Neural cell (in vitro differentiated cells): ENCODE measurements at regions not wholly inside any gene's neighbourhood (a gene's known extent, or its start where the extent isn't known, plus 50 kb on each side); places are given as distances from the start of the nearest gene placed in this dataset.

Experiments
- H2AFZ ChIP-seq: fragments of 200-600, 300-800 bp; sonication (generic), shearing (Covaris generic); 2 replicates; pipeline ENCODE4 v1.6.0; 2014; ENCODE audit warnings: low read depth, mild to moderate bottlenecking, antibody characterized with exemption, low read length, moderate library complexity
- H3F3A ChIP-seq: fragments of 200-600 bp; shearing (Covaris generic); 2 replicates; pipeline ENCODE4 v1.6.1; 2016; ENCODE audit warnings: mild to moderate bottlenecking, moderate library complexity, mixed read lengths, antibody characterized with exemption, low read length; ENCODE audit not compliant: insufficient read depth, poor library complexity, severe bottlenecking
- H3K27ac ChIP-seq: fragments of 200-600, 300-800 bp; sonication (generic), shearing (Covaris generic); 2 replicates; pipeline ENCODE4 v1.5.1; 2014; ENCODE audit warnings: mild to moderate bottlenecking, low read length, moderate library complexity
- H3K27me3 ChIP-seq: fragments of 300-800, 200-600 bp; sonication (generic), shearing (Covaris generic); 2 replicates; pipeline ENCODE4 v1.6.0; 2014; ENCODE audit warnings: mild to moderate bottlenecking, low read depth, low read length, moderate library complexity; ENCODE audit not compliant: insufficient read depth
- H3K36me3 ChIP-seq: fragments of 300-800, 200-600 bp; sonication (generic), shearing (Covaris generic); 2 replicates; pipeline ENCODE4 v1.5.1; 2014; ENCODE audit warnings: mild to moderate bottlenecking, antibody characterized with exemption, low read length, moderate library complexity; ENCODE audit not compliant: insufficient read depth
- H3K4me2 ChIP-seq: fragments of 300-800, 200-600 bp; sonication (generic), shearing (Covaris generic); 2 replicates; pipeline ENCODE4 v1.6.0; 2014; ENCODE audit warnings: mild to moderate bottlenecking, low read length
- H3K4me3 ChIP-seq: fragments of 300-800, 200-600 bp; sonication (generic), shearing (Covaris generic); 2 replicates; pipeline ENCODE4 v1.5.1; 2014; ENCODE audit warnings: mild to moderate bottlenecking, low read length, moderate library complexity
- H3K79me2 ChIP-seq: fragments of 200-600 bp; shearing (Covaris generic); replicated peaks from 2 replicates; pipeline ENCODE4 v1.6.0; 2014; ENCODE audit warnings: mild to moderate bottlenecking, low read length, moderate library complexity; ENCODE audit not compliant: insufficient read depth
- H3K9ac ChIP-seq: fragments of 300-800, 200-600 bp; sonication (generic), shearing (Covaris generic); 2 replicates; pipeline ENCODE4 v1.6.1; 2016; ENCODE audit warnings: mild to moderate bottlenecking, low read length, mixed read lengths
- H3K9me2 ChIP-seq: fragments of 200-600 bp; shearing (Covaris generic); 2 replicates; pipeline ENCODE4 v1.6.1; 2016; ENCODE audit warnings: mild to moderate bottlenecking, low read length, mixed read lengths; ENCODE audit not compliant: insufficient read depth
- H3K9me3 ChIP-seq: fragments of 200-600, 300-800 bp; sonication (generic), shearing (Covaris generic); 2 replicates; pipeline ENCODE4 v1.6.1; 2016; ENCODE audit warnings: mild to moderate bottlenecking, mixed run types, low read length, moderate library complexity, mixed read lengths
- H4K20me1 ChIP-seq: fragments of 200-600 bp; shearing (Covaris generic); 2 replicates; pipeline ENCODE4 v1.6.1; 2016; ENCODE audit warnings: mild to moderate bottlenecking, mixed run types; ENCODE audit not compliant: insufficient read depth
- EP300 ChIP-seq: fragments of 450-650 bp; conservative IDR thresholded peaks from 2 replicates; pipeline ENCODE4 v1.6.1; 2014; ENCODE audit warnings: antibody characterized with exemption, mild to moderate bottlenecking, moderate library complexity; ENCODE audit not compliant: poor library complexity, severe bottlenecking
- EZH2 ChIP-seq: fragments of 200-600, 300-800 bp; shearing (Covaris generic), sonication (generic); IDR thresholded peaks from 2 replicates; pipeline ENCODE4 v1.6.1; 2014; ENCODE audit warnings: antibody characterized with exemption, low read length, borderline replicate concordance, mild to moderate bottlenecking; ENCODE audit not compliant: insufficient read depth, poor library complexity, severe bottlenecking
- MXI1 ChIP-seq: fragments of 450-650 bp; conservative IDR thresholded peaks from 2 replicates; pipeline ENCODE4 v1.6.1; 2014; ENCODE audit warnings: antibody characterized with exemption, mild to moderate bottlenecking; ENCODE audit not compliant: poor library complexity, severe bottlenecking
- POLR2AphosphoS5 ChIP-seq: IDR thresholded peaks from 2 replicates; pipeline ENCODE4 v1.6.1; 2012
- RAD21 ChIP-seq: fragments of 450-650 bp; conservative IDR thresholded peaks from 2 replicates; pipeline ENCODE4 v1.6.1; 2014; ENCODE audit warnings: antibody characterized with exemption, mild to moderate bottlenecking, moderate library complexity
- SMC3 ChIP-seq: fragments of 450-650 bp; conservative IDR thresholded peaks from 2 replicates; pipeline ENCODE4 v1.6.1; 2014; ENCODE audit warnings: antibody characterized with exemption, mild to moderate bottlenecking, moderate library complexity; ENCODE audit not compliant: poor library complexity
- TAF1 ChIP-seq: IDR thresholded peaks from 2 replicates; pipeline ENCODE4 v1.6.1; 2012; ENCODE audit warnings: low read depth
- TF ChIP-seq, protein P1 (sequence below): fragments of 450-650 bp; IDR thresholded peaks from 2 replicates; pipeline ENCODE4 v1.5.1; 2014; ENCODE audit warnings: antibody characterized with exemption, mild to moderate bottlenecking, moderate library complexity; ENCODE audit not compliant: poor library complexity, severe bottlenecking
- TF ChIP-seq, protein P2 (sequence below): IDR thresholded peaks from 2 replicates; pipeline ENCODE4 v1.6.1; 2012; ENCODE audit warnings: borderline replicate concordance

DNA sequence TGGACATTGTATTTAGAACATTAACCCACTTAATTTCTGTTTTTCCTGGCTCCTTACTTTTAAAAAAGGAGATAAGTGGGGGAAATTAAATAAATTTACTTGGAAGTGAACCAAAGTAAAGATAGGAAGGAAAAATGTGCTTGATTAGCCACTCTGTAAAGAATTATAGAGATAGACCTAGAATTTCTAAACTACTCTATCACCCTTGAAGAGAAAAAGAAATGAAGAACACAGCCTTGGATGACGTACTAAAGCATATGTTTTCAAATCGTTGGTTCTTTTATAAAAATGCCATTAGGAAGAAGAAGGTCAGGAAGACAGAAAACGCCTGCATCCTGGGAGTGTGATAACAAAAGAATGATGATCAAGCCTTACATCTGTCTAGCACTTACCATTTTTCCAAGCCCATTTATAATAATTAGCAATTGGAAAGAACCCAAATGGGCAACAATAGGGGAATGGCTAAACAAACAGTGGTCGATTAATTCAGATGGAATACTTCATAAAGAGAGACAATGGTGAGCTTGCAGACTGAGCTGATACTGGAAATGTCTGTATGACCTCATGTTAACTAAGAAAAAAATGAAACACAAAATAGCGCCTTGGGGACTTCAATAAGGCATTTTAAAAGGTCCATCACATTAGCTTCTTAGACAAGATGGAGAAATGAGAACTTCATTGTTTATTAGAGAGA is 81.0 kb upstream of the LRRC55 start:
- no peaks in the 10 kb centered on the region for H3K36me3 ChIP-seq
- H3K9me2 ChIP-seq = no peaks in the 10 kb centered on the region
- TF ChIP-seq EZH2 (no peak), MXI1 (no peak), POLR2AphosphoS5 (no peak), EP300 (no peak), RAD21 (no peak), TAF1 (no peak), SMC3 (no peak)
- TF ChIP-seq, protein P1, sequence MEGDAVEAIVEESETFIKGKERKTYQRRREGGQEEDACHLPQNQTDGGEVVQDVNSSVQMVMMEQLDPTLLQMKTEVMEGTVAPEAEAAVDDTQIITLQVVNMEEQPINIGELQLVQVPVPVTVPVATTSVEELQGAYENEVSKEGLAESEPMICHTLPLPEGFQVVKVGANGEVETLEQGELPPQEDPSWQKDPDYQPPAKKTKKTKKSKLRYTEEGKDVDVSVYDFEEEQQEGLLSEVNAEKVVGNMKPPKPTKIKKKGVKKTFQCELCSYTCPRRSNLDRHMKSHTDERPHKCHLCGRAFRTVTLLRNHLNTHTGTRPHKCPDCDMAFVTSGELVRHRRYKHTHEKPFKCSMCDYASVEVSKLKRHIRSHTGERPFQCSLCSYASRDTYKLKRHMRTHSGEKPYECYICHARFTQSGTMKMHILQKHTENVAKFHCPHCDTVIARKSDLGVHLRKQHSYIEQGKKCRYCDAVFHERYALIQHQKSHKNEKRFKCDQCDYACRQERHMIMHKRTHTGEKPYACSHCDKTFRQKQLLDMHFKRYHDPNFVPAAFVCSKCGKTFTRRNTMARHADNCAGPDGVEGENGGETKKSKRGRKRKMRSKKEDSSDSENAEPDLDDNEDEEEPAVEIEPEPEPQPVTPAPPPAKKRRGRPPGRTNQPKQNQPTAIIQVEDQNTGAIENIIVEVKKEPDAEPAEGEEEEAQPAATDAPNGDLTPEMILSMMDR = no peak
- TF ChIP-seq, protein P2, sequence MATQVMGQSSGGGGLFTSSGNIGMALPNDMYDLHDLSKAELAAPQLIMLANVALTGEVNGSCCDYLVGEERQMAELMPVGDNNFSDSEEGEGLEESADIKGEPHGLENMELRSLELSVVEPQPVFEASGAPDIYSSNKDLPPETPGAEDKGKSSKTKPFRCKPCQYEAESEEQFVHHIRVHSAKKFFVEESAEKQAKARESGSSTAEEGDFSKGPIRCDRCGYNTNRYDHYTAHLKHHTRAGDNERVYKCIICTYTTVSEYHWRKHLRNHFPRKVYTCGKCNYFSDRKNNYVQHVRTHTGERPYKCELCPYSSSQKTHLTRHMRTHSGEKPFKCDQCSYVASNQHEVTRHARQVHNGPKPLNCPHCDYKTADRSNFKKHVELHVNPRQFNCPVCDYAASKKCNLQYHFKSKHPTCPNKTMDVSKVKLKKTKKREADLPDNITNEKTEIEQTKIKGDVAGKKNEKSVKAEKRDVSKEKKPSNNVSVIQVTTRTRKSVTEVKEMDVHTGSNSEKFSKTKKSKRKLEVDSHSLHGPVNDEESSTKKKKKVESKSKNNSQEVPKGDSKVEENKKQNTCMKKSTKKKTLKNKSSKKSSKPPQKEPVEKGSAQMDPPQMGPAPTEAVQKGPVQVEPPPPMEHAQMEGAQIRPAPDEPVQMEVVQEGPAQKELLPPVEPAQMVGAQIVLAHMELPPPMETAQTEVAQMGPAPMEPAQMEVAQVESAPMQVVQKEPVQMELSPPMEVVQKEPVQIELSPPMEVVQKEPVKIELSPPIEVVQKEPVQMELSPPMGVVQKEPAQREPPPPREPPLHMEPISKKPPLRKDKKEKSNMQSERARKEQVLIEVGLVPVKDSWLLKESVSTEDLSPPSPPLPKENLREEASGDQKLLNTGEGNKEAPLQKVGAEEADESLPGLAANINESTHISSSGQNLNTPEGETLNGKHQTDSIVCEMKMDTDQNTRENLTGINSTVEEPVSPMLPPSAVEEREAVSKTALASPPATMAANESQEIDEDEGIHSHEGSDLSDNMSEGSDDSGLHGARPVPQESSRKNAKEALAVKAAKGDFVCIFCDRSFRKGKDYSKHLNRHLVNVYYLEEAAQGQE = no peak
- H3K9ac ChIP-seq = no peak overlapping the region
- H3K27me3 ChIP-seq = peaks cover 8% of the 10 kb centered on the region
- H3F3A ChIP-seq = no peaks in the 10 kb centered on the region
- H3K4me2 ChIP-seq = no peak overlapping the region
- H3K27ac ChIP-seq = no peak overlapping the region
- no peak overlapping the region for H3K4me3 ChIP-seq
- no peaks in the 10 kb centered on the region for H4K20me1 ChIP-seq
- H3K9me3 ChIP-seq = no peaks in the 10 kb centered on the region
- no peaks in the 10 kb centered on the region for H3K79me2 ChIP-seq
- no peak overlapping the region for H2AFZ ChIP-seq

DNA sequence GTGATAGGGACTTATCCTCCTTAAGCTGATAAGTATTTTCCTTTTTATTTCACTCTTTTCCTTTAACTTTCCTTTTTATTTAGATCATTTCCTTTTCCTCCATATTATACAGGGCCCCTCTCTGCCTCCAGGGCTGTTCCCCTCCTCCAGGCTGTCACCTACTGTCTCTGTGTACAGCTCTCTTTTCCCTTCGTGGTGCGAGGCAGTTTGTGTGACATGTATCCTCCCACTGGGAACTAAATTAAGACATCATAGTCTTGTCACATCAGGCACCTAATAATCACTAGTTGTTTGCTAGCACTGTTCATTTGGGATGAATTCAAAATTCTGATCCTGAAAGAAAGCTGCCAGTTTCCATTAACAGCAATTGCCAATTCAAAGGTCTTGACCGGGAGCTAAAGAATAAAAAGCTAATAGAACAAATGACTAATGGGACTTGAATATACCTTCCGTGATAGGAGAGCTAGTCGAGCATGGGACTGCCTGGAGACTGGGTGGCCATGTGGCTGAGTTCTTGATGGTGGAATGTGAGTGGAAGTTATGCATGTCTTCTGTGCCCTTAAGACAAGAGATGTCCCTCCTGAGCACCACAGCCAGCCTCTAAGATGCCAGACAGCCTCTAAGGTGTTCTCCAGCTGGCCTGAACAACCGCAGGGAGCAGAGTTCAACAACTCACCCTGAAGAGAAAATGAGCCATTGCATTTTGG is 77.7 kb upstream of the LRRC55 start:
- no peak overlapping the region for H3K4me2 ChIP-seq
- H2AFZ ChIP-seq = no peak overlapping the region
- no peaks in the 10 kb centered on the region for H3K9me3 ChIP-seq
- peaks cover 9% of the 10 kb centered on the region for H3K27me3 ChIP-seq
- H3K9ac ChIP-seq = no peak overlapping the region
- no peak overlapping the region for H3K4me3 ChIP-seq
- H3F3A ChIP-seq = no peaks in the 10 kb centered on the region
- H3K79me2 ChIP-seq = no peaks in the 10 kb centered on the region
- H3K36me3 ChIP-seq = no peaks in the 10 kb centered on the region
- H3K27ac ChIP-seq = no peak overlapping the region
- H3K9me2 ChIP-seq = no peaks in the 10 kb centered on the region
- TF ChIP-seq POLR2AphosphoS5 = peak; percentile 74
- no peak for TF ChIP-seq EP300
- TF ChIP-seq, protein P1 = no peak
- TF ChIP-seq EZH2 = no peak
- H4K20me1 ChIP-seq = no peaks in the 10 kb centered on the region
